ENCODE measurements at regions not wholly inside any gene's neighbourhood (a gene's known extent, or its start where the extent isn't known, plus 50 kb on each side); places are given as distances from the start of the nearest gene placed in this dataset.

DNA sequence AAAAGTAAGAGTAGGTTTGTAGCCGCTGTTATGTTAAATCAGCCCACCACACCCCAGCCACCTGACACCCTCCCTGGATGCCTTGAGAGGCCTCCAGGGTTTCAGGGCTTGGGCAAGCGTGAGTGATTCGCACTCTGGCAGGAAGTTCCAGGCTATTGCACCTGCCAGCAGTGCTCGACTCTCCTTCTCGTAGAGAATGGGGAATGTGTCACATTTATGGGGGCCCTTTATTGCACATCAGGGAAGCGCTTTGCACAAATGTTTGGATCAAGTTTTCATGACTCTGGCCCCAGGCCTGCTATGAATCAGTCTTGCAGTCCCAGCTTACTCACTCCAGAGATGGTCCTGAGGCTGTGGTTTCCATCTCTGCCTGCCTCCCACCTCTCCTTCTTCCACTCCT, 66.1 kb upstream of the ADRA1B start:
- H3K4me1 ChIP-seq = peaks cover 3 to 5% of the 10 kb centered on the region in 2 donors
- H3K27ac ChIP-seq = no peak overlapping the region
- DNase-seq = peak; percentile 55 to 60
- no peak overlapping the region for H3K4me3 ChIP-seq (replicated peaks in 1 of 3)
- intact Hi-C loops (cut with DNase I) = no loop called here
- TF ChIP-seq POLR2A (IDR thresholded peaks at IDR 0.05) = no peak
- TF ChIP-seq, protein P1, sequence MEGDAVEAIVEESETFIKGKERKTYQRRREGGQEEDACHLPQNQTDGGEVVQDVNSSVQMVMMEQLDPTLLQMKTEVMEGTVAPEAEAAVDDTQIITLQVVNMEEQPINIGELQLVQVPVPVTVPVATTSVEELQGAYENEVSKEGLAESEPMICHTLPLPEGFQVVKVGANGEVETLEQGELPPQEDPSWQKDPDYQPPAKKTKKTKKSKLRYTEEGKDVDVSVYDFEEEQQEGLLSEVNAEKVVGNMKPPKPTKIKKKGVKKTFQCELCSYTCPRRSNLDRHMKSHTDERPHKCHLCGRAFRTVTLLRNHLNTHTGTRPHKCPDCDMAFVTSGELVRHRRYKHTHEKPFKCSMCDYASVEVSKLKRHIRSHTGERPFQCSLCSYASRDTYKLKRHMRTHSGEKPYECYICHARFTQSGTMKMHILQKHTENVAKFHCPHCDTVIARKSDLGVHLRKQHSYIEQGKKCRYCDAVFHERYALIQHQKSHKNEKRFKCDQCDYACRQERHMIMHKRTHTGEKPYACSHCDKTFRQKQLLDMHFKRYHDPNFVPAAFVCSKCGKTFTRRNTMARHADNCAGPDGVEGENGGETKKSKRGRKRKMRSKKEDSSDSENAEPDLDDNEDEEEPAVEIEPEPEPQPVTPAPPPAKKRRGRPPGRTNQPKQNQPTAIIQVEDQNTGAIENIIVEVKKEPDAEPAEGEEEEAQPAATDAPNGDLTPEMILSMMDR (IDR thresholded peaks at IDR 0.05) = no peak
- H3K9me3 ChIP-seq = no peaks in the 10 kb centered on the region
- H3K36me3 ChIP-seq = no peaks in the 10 kb centered on the region
- H3K27me3 ChIP-seq = no peaks in the 10 kb centered on the region
- 31 to 43% methylated on average over 6 of the region's 6 CpGs for WGBS, 2 donors

DNA sequence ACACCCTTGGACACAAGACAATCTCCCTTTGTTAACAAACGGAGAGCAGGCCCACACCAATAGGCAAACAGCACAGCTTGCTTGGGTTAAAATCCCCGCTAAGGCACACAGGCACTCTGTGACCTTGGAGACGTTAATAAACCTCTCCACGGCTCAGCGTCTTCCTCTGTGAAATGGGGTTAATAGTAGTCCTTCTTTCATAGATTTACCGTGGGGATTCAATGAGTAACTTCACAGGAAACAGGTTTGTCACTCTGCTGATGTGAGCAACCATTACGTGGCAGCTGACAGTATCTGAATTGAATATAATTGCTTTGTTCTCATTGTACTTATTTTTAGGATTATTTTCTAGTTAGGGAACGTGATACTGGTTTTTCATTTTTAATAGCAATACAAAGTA, 65.2 kb upstream of the ADRA1B start:
- 74% methylated on average over 8 of the region's 8 CpGs for WGBS, 2 donors
- Histone ChIP-seq H3K36me3 (no peaks in the 10 kb centered on the region), H3K27me3 (no peaks in the 10 kb centered on the region), H3K27ac (no peak overlapping the region), H3K4me1 (peaks cover 3 to 5% of the 10 kb centered on the region in 2 donors), H3K4me3 (replicated peaks in 1 of 3) (no peak overlapping the region), H3K9me3 (no peaks in the 10 kb centered on the region)
- intact Hi-C loops (cut with DNase I) = no loop called here
- no peak for DNase-seq
- no peak for TF ChIP-seq POLR2A (IDR thresholded peaks at IDR 0.05)
- TF ChIP-seq, protein P1 (IDR thresholded peaks at IDR 0.05) = no peak

DNA sequence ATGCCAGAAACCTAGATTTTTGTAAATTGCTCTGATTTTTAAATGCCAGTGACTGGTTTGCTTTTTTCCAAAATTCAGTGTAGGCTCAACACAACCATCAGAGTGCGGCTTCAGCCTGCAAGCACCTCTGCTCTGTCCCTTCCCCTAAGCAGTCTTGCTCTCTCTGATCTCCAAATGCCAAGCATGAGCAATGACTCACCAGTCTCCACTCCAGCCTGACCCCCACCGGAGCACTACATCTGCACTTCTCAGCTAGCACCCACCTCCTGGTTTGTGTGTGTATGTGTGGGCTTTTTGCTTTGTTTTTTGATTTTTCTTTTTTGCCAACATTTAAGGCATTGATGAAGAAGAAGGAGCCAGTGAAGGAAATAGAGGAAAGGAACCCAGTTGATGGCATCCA, 61.4 kb upstream of the ADRA1B start:
- WGBS, 2 donors = 86 to 98% methylated on average over 2 of the region's 2 CpGs
- peak in 1 of 2 donors; percentile 11 for DNase-seq
- H3K4me3 ChIP-seq (replicated peaks in 1 of 3) = no peak overlapping the region
- TF ChIP-seq, protein P1 (IDR thresholded peaks at IDR 0.05) = no peak
- TF ChIP-seq POLR2A (IDR thresholded peaks at IDR 0.05) = no peak
- no peaks in the 10 kb centered on the region for H3K27me3 ChIP-seq
- H3K27ac ChIP-seq = no peak overlapping the region
- no peaks in the 10 kb centered on the region for H3K9me3 ChIP-seq
- no peaks in the 10 kb centered on the region for H3K36me3 ChIP-seq
- peaks cover 3% of the 10 kb centered on the region in 2 donors for H3K4me1 ChIP-seq
- intact Hi-C loops (cut with DNase I) = no loop called here

DNA sequence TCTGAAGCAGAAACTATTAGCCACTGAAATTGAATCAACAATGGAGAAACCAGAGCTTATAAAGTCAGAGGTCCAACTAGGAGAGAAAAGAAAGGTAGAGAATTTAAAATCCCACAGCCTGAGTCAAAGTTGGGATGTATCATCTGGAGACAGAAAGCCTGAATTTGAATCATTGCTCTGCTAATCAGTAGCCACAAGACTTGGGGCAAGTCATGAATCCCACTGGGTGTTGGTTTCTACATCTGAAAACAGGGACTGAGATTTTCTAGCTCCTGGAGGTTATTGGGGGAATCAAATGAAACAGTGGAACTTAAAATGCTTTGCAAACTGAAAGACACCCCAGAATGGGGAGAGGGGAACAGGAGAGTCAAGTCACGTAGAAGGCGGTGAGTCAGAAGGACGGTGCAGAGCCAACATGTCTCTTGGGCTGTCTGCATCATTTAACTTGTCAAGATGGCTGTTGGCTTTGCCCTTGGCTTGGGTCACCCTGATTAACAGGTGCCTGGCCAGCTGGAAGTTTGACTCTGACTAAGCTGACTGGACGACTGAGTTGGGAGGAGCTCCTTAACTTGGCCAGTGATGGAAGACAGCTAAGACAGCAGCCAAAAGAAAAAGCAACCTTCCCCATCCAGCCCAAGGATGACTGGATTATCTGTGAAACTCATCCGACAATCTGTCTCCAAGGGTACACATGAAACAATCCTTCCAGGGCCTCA, 60.6 kb upstream of the ADRA1B start:
- TF ChIP-seq, protein P1 (IDR thresholded peaks at IDR 0.05) = no peak
- TF ChIP-seq POLR2A (IDR thresholded peaks at IDR 0.05) = no peak

DNA sequence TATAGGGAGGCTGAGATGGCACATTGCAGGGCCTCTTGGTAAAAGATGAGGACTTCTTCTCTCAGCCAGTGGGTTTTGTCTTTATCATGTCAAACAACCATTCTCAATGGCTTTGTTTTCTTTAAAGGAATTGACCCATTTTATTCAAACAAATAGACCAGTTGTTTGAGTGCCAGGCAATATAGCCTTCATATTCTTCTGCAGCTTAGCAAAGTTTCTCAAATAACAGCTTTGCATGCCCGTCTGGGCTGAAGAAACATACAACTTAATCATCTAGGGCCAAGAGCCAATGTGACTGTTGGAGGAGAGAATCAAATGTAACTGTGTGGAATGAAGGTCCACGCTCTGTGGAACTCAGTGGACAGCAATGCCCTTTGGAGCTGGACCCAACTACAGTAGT, 57.4 kb upstream of the ADRA1B start:
- TF ChIP-seq, protein P1 (IDR thresholded peaks at IDR 0.05) = no peak
- TF ChIP-seq POLR2A (IDR thresholded peaks at IDR 0.05) = no peak
- Histone ChIP-seq H3K4me3 (replicated peaks in 1 of 3) (no peak overlapping the region), H3K4me1 (no peaks in the 10 kb centered on the region), H3K27ac (no peak overlapping the region), H3K27me3 (no peaks in the 10 kb centered on the region), H3K9me3 (no peaks in the 10 kb centered on the region), H3K36me3 (no peaks in the 10 kb centered on the region)
- 77 to 80% methylated on average over 2 of the region's 2 CpGs for whole genome bisulfite sequencing, 2 donors
- no peak for DNase-seq
- intact Hi-C loops (cut with DNase I) = no loop called here

More for the DNA sequence above, 60.6 kb upstream of the ADRA1B start:
- H3K27ac ChIP-seq = no peak overlapping the region
- no peaks in the 10 kb centered on the region for H3K9me3 ChIP-seq
- WGBS, 2 donors = 80 to 84% methylated on average over 5 of the region's 5 CpGs
- no peaks in the 10 kb centered on the region for H3K36me3 ChIP-seq
- no peaks in the 10 kb centered on the region for H3K4me1 ChIP-seq
- H3K4me3 ChIP-seq (replicated peaks in 1 of 3) = no peak overlapping the region
- intact Hi-C loops (cut with DNase I) = no loop called here
- no peak for DNase-seq
- no peaks in the 10 kb centered on the region for H3K27me3 ChIP-seq
